Iris pigment epithelial cell (primary cell): ENCODE measurements at regions not wholly inside any gene's neighbourhood (a gene's known extent, or its start where the extent isn't known, plus 50 kb on each side); places are given as distances from the start of the nearest gene placed in this dataset.
"Not testable (repeated sequence)": the region's sequence is repeated elsewhere in the genome, so short reads cannot be mapped to it uniquely, and the experiment has no call there.

Source experiments
- DNase-seq: peaks from one replicate; pipeline ENCODE4 v3.0.0-alpha.2; 2011; ENCODE audit warnings: low read depth

- DNase-seq: no peak
Measured at GRCh38 chr10:55747244-55747643, 613.8 kb downstream of the ZWINT start.

- no peak for DNase-seq
Measured at GRCh38 chr10:55746002-55746401, 615.1 kb downstream of the ZWINT start.

- DNase-seq: no peak
Measured at GRCh38 chr10:55742487-55742886, 618.6 kb downstream of the ZWINT start.

GRCh38 chr10:55740767-55741166 is 620.3 kb downstream of the ZWINT start:
- DNase-seq: not testable (repeated sequence)

GRCh38 chr10:55740110-55740509 is 620.9 kb downstream of the ZWINT start:
- DNase-seq: no peak

- DNase-seq: no peak
Measured at GRCh38 chr10:55734112-55734511, 626.9 kb downstream of the ZWINT start.

GRCh38 chr10:55704950-55705349 is 656.1 kb downstream of the ZWINT start:
- DNase-seq: no peak

- no peak for DNase-seq
Measured at GRCh38 chr10:55668326-55668922, 692.6 kb downstream of the ZWINT start.

GRCh38 chr10:55653531-55653930 is 707.5 kb downstream of the ZWINT start:
- no peak for DNase-seq

GRCh38 chr10:55641601-55642000 is 719.5 kb downstream of the ZWINT start:
- no peak for DNase-seq

- peak; percentile 23 for DNase-seq
Measured at GRCh38 chr10:55631071-55631654, 729.9 kb downstream of the ZWINT start.

- peak; percentile 9 for DNase-seq
Measured at GRCh38 chr10:55630491-55631056, 730.5 kb downstream of the ZWINT start.

- DNase-seq: peak; percentile 56
Measured at GRCh38 chr10:55629793-55630490, 731.1 kb downstream of the ZWINT start.

- no peak for DNase-seq
Measured at GRCh38 chr10:55628260-55628701, 732.8 kb downstream of the ZWINT start.

GRCh38 chr10:55627501-55628051 is 733.5 kb downstream of the ZWINT start:
- DNase-seq: no peak

- DNase-seq: not testable (repeated sequence)
Measured at GRCh38 chr10:55601690-55602478, 759.2 kb downstream of the ZWINT start.

- DNase-seq: no peak
Measured at GRCh38 chr10:55551603-55552002, 750.6 kb upstream of the PCDH15 start.

- DNase-seq: peak; percentile 9
Measured at GRCh38 chr10:55550236-55550635, 749.2 kb upstream of the PCDH15 start.

GRCh38 chr10:55537497-55537896 is 736.5 kb upstream of the PCDH15 start:
- DNase-seq: not testable (repeated sequence)

GRCh38 chr10:55519264-55519663 is 718.2 kb upstream of the PCDH15 start:
- DNase-seq: no peak

GRCh38 chr10:55518416-55518815 is 717.4 kb upstream of the PCDH15 start:
- not testable (repeated sequence) for DNase-seq

- no peak for DNase-seq
Measured at GRCh38 chr10:55509168-55509567, 708.1 kb upstream of the PCDH15 start.
